NCI-H345 treated with DMSO at 0.1 percent for 48 hours (cell line): ENCODE measurements at regions not wholly inside any gene's neighbourhood (a gene's known extent, or its start where the extent isn't known, plus 50 kb on each side); places are given as distances from the start of the nearest gene placed in this dataset.
A peak's percentile ranks its signal among the peaks of the same experiment; 100 is the strongest.

Source experiments
- DNase-seq: peaks from one replicate; lab custom pipeline; 2025; ENCODE audit not compliant: unreplicated experiment; lab: John Stamatoyannopoulos, UW

DNA sequence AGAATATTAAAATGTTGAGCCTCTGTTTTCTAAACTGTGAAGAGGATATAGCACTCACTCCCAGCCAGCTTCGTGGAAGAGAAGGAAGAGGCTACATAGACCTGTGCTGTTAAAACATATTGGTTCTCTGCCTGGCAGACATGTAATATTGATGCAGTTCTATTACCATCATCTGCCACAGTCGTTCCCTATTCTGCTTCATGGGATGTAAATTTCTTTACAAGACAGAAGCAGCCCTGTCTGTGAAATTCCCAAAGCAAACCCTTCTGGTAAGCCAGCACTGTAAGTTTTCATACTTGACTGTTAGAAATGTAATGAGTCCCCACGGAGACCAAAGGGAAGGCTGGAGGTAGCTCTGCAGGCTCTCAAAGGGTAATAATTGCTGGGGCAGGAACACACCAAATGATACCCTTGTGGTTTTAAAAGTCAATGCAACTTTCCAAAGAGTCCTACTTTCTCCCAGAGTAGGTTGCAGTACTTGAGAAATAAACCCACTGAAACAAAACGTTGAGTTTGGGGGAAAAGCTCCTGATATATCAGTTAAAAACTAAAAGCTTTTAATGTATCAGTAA, 129.9 kb upstream of the HES1 start:
- DNase-seq, result no peak

- DNase-seq, result peak; percentile 43
Observed at GRCh38 chr3:194007592-194008337, 128.2 kb upstream of the HES1 start.

GRCh38 chr3:194009019-194009418, 126.9 kb upstream of the HES1 start:
- no peak for DNase-seq

- DNase-seq, result no peak
Observed at GRCh38 chr3:194009892-194010533, 125.9 kb upstream of the HES1 start.

- no peak for DNase-seq
Observed at GRCh38 chr3:194011807-194012206, 124.1 kb upstream of the HES1 start.

DNA sequence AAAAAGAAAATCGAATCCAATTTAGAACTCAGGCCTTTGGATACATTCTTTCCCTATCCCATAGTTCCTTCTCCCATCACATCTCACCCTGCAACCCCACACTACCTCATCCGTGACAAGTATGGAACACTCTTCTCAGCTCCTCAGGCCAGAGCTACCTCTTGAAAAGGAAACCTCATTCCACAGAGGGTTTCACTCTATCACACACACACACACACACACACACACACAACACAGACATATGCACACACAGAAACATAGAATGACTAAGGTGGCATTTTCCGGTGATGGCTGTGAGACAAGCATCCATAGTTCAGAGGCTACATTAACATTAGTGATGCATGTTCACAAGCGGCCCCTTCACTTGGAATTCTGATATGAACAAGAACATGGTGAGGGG, 122.0 kb upstream of the HES1 start:
- DNase-seq, result no peak

GRCh38 chr3:194014756-194015155, 121.2 kb upstream of the HES1 start:
- DNase-seq, result no peak

GRCh38 chr3:194019398-194020165, 116.4 kb upstream of the HES1 start:
- DNase-seq, result no peak

- DNase-seq, result no peak
Observed at GRCh38 chr3:194022052-194022451, 113.9 kb upstream of the HES1 start.

- DNase-seq, result no peak
Observed at GRCh38 chr3:194022816-194023215, 113.1 kb upstream of the HES1 start.

GRCh38 chr3:194023501-194024280, 112.3 kb upstream of the HES1 start:
- DNase-seq, result peak; percentile 32

GRCh38 chr3:194025119-194025518, 110.8 kb upstream of the HES1 start:
- DNase-seq, result no peak

DNA sequence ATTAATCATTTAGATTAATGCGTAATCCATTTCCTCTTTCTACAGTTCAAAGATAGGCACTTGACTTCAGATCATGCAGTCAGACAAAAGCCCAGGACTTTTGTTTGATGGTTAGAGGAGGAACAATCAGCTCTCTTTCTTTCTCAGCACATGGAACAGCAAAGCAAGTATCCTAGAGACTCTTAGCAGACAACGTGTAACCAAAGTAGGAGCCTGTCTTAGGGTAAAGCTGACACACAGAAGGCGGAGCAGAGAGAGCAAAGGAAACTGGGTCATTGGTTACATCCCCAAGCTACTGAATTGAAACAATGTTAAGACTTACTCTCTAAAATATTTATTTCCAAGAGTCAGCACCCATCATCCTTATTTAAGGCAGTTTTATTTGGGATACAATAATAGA, 110.0 kb upstream of the HES1 start:
- no peak for DNase-seq

GRCh38 chr3:194028434-194029004, 107.4 kb upstream of the HES1 start:
- no peak for DNase-seq

GRCh38 chr3:194029846-194030245, 106.1 kb upstream of the HES1 start:
- no peak for DNase-seq

GRCh38 chr3:194030372-194030771, 105.6 kb upstream of the HES1 start:
- peak; percentile 22 for DNase-seq

- no peak for DNase-seq
Observed at GRCh38 chr3:194031349-194031748, 104.6 kb upstream of the HES1 start.

GRCh38 chr3:194031867-194032635, 103.9 kb upstream of the HES1 start:
- no peak for DNase-seq

DNA sequence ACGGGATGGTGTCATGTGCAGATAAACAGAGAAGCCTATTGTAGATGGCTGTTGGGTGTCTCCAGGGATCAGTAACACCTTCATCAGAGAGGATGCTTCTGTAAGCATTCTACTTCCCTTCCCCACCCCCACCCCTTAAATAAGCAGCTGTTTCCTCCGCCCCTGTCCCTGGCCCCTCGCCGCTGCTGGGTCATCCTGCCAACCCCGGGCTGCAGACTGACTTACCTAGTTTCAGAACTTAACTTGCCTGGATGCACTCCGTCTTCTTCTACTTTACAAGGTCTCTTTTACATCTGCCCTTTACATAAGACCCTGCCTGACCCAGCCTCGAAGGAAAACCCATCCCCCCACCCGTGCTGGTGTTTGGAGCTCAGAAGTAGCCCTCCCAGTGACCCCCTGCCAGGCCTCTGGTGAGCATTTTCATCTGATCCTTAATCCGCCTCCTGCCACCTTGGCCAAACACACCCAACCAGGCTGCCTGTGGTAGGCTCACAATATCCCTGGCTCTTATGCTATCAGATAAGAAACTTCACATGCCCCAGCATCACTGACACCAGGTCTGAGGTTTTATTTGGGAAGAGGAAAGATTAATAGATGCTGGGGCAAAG, 103.0 kb upstream of the HES1 start:
- DNase-seq, result no peak
